Subcutaneous abdominal adipose tissue (tissue), 5 donors: ENCODE measurements at regions not wholly inside any gene's neighbourhood (a gene's known extent, or its start where the extent isn't known, plus 50 kb on each side); places are given as distances from the start of the nearest gene placed in this dataset.

Source experiments
- H3K27ac ChIP-seq: one replicate; pipeline ENCODE4 v1.7.0; 2013; ENCODE audit warnings: low read depth, mild to moderate bottlenecking, inconsistent platforms, low read length, moderate library complexity
- H3K27me3 ChIP-seq, 5 donors: one replicate each; pipeline ENCODE4 v1.7.0; 2013; ENCODE audit warnings: low read length in 5 of 5, inconsistent platforms in 1 of 5; ENCODE audit not compliant: control insufficient read depth in 5 of 5, insufficient read depth in 4 of 5
- H3K36me3 ChIP-seq, 5 donors: one replicate each; pipeline ENCODE4 v1.7.0; 2013; ENCODE audit warnings: low read length in 5 of 5; ENCODE audit not compliant: control insufficient read depth in 5 of 5, insufficient read depth in 5 of 5
- H3K4me1 ChIP-seq, 5 donors: one replicate each; pipeline ENCODE4 v1.7.0; 2013; ENCODE audit warnings: low read length in 5 of 5, mild to moderate bottlenecking in 3 of 5, moderate library complexity in 1 of 5; ENCODE audit not compliant: control insufficient read depth in 5 of 5, insufficient read depth in 5 of 5
- H3K4me3 ChIP-seq, 5 donors: one replicate each; pipeline ENCODE4 v1.7.0; 2013; ENCODE audit warnings: low read length in 5 of 5, low read depth in 1 of 5
- H3K9ac ChIP-seq, 5 donors: one replicate each; pipeline ENCODE4 v1.7.0; 2013; ENCODE audit warnings: low read length in 5 of 5, mild to moderate bottlenecking in 4 of 5, moderate library complexity in 3 of 5
- H3K9me3 ChIP-seq, 5 donors: one replicate each; pipeline ENCODE4 v1.7.0; 2013; ENCODE audit warnings: low read length in 5 of 5; ENCODE audit not compliant: control insufficient read depth in 5 of 5
- donor health status: healthy.
- donor health status: healthy.
- donor health status: healthy.
- donor health status: healthy.
- donor health status: healthy.

DNA sequence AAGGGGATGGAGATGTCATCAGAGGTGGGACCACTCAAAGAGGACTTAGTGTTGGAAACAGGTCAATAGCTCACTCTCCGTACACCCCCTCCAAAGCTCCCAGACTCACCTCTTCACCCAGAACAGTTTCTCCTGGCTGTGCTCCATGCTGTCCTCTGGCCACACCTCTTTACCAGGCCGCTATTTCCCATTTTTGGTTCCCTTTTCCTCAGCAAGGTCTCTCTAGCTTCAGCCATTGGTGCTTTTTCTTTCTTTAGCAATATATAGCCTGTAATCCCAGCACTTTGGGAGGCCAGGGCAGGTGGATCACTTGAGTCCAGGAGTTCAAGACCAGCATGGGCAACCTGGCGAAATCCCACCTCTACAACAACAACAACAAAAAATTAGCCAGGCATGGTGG is 123.6 kb upstream of the SMAD3 start:
- H3K36me3 ChIP-seq = no peaks in the 10 kb centered on the region

GRCh38 chr15:66942649-66943390 is 122.6 kb upstream of the SMAD3 start:
- peaks cover 4 to 47% (median 30%) of the 10 kb centered on the region in 5 donors for H3K4me1 ChIP-seq
- peaks cover 0 to 2% (median 0%) of the 10 kb centered on the region in 5 donors for H3K9me3 ChIP-seq
- H3K4me3 ChIP-seq = no peak overlapping the region
- no peaks in the 10 kb centered on the region for H3K27me3 ChIP-seq
- H3K9ac ChIP-seq = no peak overlapping the region
- no peaks in the 10 kb centered on the region for H3K36me3 ChIP-seq
- no peak overlapping the region for H3K27ac ChIP-seq

More for the DNA sequence above, 123.6 kb upstream of the SMAD3 start:
- peaks cover 0 to 6% (median 0%) of the 10 kb centered on the region in 5 donors for H3K9me3 ChIP-seq
- no peaks in the 10 kb centered on the region for H3K27me3 ChIP-seq
- peaks cover 4 to 52% (median 36%) of the 10 kb centered on the region in 5 donors for H3K4me1 ChIP-seq
- no peak overlapping the region for H3K9ac ChIP-seq
- H3K27ac ChIP-seq = no peak overlapping the region
- H3K4me3 ChIP-seq = peak overlapping the region in 2 of 5 donors; percentile 40 to 42

DNA sequence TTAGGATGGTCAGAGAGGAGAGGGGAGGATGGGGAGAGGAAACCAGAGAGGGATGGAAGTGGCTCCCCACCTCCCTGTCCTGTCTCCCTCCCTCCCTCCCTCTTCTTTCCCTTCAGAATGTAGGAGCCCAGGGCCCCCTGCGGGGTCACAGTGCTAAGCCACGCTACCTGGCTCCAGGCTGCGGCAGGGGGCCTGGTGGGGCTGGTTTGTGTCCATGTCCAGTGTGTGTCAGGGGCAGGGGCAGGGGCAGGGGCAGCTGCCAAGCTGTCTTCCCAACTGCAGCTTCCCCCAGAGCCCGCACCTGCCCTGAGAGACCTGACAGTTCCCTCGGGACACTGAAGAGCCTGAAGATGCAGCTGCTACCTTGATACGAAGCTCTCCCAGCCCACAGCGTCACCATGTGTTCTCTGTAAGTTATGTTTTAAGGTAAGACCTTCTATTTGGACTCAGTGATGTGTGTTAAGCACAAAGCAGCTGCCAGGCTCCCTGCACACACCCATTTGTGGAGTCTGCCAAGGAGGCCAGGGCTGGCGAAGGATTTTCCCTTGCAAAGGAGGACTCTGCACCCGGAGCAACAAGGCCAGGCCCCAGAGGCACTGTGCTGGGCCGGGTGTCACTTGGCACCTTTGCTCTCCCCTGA is 121.8 kb upstream of the SMAD3 start:
- peaks cover 4 to 47% (median 30%) of the 10 kb centered on the region in 5 donors for H3K4me1 ChIP-seq
- no peak overlapping the region for H3K9ac ChIP-seq
- no peaks in the 10 kb centered on the region for H3K9me3 ChIP-seq

GRCh38 chr15:66944121-66944520 is 121.3 kb upstream of the SMAD3 start:
- Histone ChIP-seq H3K36me3 (no peaks in the 10 kb centered on the region), H3K27me3 (no peaks in the 10 kb centered on the region), H3K4me3 (no peak overlapping the region), H3K9ac (no peak overlapping the region), H3K4me1 (peaks cover 4 to 47% (median 30%) of the 10 kb centered on the region in 5 donors), H3K27ac (no peak overlapping the region), H3K9me3 (no peaks in the 10 kb centered on the region)

More for the DNA sequence above, 121.8 kb upstream of the SMAD3 start:
- Histone ChIP-seq H3K27me3 (no peaks in the 10 kb centered on the region), H3K27ac (no peak overlapping the region), H3K36me3 (no peaks in the 10 kb centered on the region), H3K4me3 (no peak overlapping the region)

- Histone ChIP-seq H3K27ac (no peak overlapping the region), H3K4me3 (no peak overlapping the region), H3K9ac (no peak overlapping the region), H3K4me1 (peaks cover 4 to 46% (median 30%) of the 10 kb centered on the region in 5 donors), H3K27me3 (no peaks in the 10 kb centered on the region), H3K9me3 (no peaks in the 10 kb centered on the region), H3K36me3 (no peaks in the 10 kb centered on the region)
Observed at GRCh38 chr15:66945286-66945685, 120.1 kb upstream of the SMAD3 start.

DNA sequence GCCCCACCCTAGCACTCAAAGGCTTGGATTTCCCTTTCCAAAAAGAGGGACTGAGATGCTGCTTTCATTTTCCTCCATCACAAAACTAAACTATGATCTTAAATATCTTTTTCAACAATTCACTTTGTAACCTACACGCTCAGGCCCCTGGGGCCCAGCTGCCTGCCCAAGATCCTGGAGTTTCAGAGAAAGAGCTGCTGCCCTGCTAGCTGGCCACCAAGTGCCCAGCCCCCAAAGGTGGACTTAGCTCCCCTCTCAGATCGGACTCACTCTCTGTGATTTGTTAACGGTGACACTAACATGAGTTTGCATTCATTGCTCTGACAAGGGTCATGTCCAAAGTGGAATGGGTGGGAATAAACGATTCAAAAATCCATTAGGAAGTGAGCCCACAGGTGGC is 119.6 kb upstream of the SMAD3 start:
- Histone ChIP-seq H3K27me3 (no peaks in the 10 kb centered on the region), H3K36me3 (no peaks in the 10 kb centered on the region), H3K9me3 (no peaks in the 10 kb centered on the region), H3K27ac (no peak overlapping the region), H3K4me1 (peaks cover 4 to 40% (median 25%) of the 10 kb centered on the region in 5 donors), H3K9ac (no peak overlapping the region), H3K4me3 (no peak overlapping the region)

GRCh38 chr15:66946578-66947164 is 118.7 kb upstream of the SMAD3 start:
- Histone ChIP-seq H3K4me1 (peaks cover under 1 to 34% (median 17%) of the 10 kb centered on the region in 5 donors), H3K27me3 (no peaks in the 10 kb centered on the region), H3K9me3 (no peaks in the 10 kb centered on the region), H3K27ac (no peak overlapping the region), H3K36me3 (no peaks in the 10 kb centered on the region), H3K4me3 (peak overlapping the region in 1 of 5 donors; percentile 32), H3K9ac (no peak overlapping the region)

DNA sequence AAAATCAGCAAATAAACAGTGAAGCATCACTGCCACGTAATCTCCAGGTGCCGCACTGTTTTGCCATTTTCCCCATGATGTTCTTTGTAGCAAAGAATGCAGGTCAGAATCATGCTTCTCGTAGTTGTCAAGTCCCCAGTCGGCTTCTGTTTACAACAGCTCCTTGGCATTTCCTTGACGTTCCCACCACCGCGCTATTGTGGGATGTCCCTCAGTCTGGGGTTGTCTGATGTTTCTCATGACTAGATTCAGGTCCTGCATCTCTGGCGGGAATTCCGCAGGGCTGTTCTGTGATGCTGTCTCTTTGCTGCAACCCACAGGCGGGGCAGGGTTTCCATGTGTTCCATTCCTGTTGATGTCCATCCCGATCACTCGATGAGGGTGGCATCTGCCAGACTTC is 117.9 kb upstream of the SMAD3 start:
- Histone ChIP-seq H3K4me3 (no peak overlapping the region), H3K27me3 (no peaks in the 10 kb centered on the region), H3K9me3 (no peaks in the 10 kb centered on the region), H3K4me1 (peaks cover 0 to 32% (median 12%) of the 10 kb centered on the region in 5 donors), H3K9ac (no peak overlapping the region), H3K36me3 (no peaks in the 10 kb centered on the region), H3K27ac (no peak overlapping the region)

GRCh38 chr15:66948294-66948693 is 117.1 kb upstream of the SMAD3 start:
- no peaks in the 10 kb centered on the region for H3K36me3 ChIP-seq
- no peak overlapping the region for H3K27ac ChIP-seq
- H3K4me3 ChIP-seq = no peak overlapping the region
- no peaks in the 10 kb centered on the region for H3K9me3 ChIP-seq
- H3K9ac ChIP-seq = no peak overlapping the region
- peaks cover 0 to 32% (median 12%) of the 10 kb centered on the region in 5 donors for H3K4me1 ChIP-seq
- H3K27me3 ChIP-seq = no peaks in the 10 kb centered on the region

DNA sequence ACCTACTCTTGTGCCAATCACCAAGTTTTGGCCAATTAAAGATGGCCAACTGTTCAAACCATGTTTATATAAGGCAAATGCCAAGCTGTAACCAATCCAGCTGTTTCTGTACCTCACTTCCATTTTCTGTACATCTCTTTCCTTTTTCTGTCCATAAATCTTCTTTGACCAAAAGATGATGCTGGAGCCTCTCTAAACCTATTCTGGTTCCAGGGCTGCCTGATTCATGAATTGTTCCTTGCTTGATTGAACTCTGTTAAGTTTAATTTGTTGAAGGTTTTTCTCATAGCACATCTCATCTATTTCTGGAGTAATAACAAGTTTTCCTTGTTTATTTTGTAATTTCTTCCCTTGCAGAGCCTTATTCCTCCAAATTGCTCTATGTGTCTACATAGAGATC is 115.3 kb upstream of the SMAD3 start:
- peaks cover 0 to 18% (median 5%) of the 10 kb centered on the region in 5 donors for H3K4me1 ChIP-seq
- H3K27me3 ChIP-seq = no peaks in the 10 kb centered on the region
- no peaks in the 10 kb centered on the region for H3K36me3 ChIP-seq
- H3K9me3 ChIP-seq = no peaks in the 10 kb centered on the region
- no peak overlapping the region for H3K4me3 ChIP-seq
- H3K27ac ChIP-seq = no peak overlapping the region
- H3K9ac ChIP-seq = no peak overlapping the region
